HG03095 (cell line): ENCODE measurements at regions not wholly inside any gene's neighbourhood (a gene's known extent, or its start where the extent isn't known, plus 50 kb on each side); places are given as distances from the start of the nearest gene placed in this dataset.

Source experiments
- ATAC-seq: cut with Tn5 transposase; IDR thresholded peaks from one replicate; pipeline ENCODE4 v1.9.1; 2021; ENCODE audit warnings: moderate library complexity; ENCODE audit not compliant: unreplicated experiment

GRCh38 chr18:26705757-26706156 is 157.4 kb upstream of the KCTD1 start:
- no peak for ATAC-seq

GRCh38 chr18:26703170-26703930 is 155.0 kb upstream of the KCTD1 start:
- ATAC-seq, result no peak

GRCh38 chr18:26702086-26702485 is 153.7 kb upstream of the KCTD1 start:
- no peak for ATAC-seq

- no peak for ATAC-seq
These were observed 152.4 kb upstream of the KCTD1 start for GRCh38 chr18:26700728-26701127.

- no peak for ATAC-seq
These were observed 151.8 kb upstream of the KCTD1 start for GRCh38 chr18:26700201-26700600.

- ATAC-seq, result no peak
These were observed 149.0 kb upstream of the KCTD1 start for GRCh38 chr18:26697186-26697884.

GRCh38 chr18:26696786-26697185 is 148.4 kb upstream of the KCTD1 start:
- ATAC-seq, result no peak

- ATAC-seq, result no peak
These were observed 148.0 kb upstream of the KCTD1 start for GRCh38 chr18:26696308-26696707.

- ATAC-seq, result no peak
These were observed 141.0 kb upstream of the KCTD1 start for GRCh38 chr18:26689226-26689879.

GRCh38 chr18:26686532-26686931 is 138.2 kb upstream of the KCTD1 start:
- ATAC-seq, result no peak

GRCh38 chr18:26685438-26686157 is 137.2 kb upstream of the KCTD1 start:
- no peak for ATAC-seq

GRCh38 chr18:26677957-26678356 is 129.6 kb upstream of the KCTD1 start:
- ATAC-seq, result no peak

- ATAC-seq, result no peak
These were observed 118.7 kb upstream of the KCTD1 start for GRCh38 chr18:26667046-26667445.

GRCh38 chr18:26662996-26663395 is 114.6 kb upstream of the KCTD1 start:
- no peak for ATAC-seq

- no peak for ATAC-seq
These were observed 109.6 kb upstream of the KCTD1 start for GRCh38 chr18:26657631-26658581.

- ATAC-seq, result no peak
These were observed 108.7 kb upstream of the KCTD1 start for GRCh38 chr18:26656944-26657536.

GRCh38 chr18:26656431-26656943 is 108.1 kb upstream of the KCTD1 start:
- ATAC-seq, result no peak

GRCh38 chr18:26655525-26656430 is 107.4 kb upstream of the KCTD1 start:
- ATAC-seq, result no peak
